CD4-positive, CD25-positive, alpha-beta regulatory T cell (primary cell): ENCODE measurements at regions not wholly inside any gene's neighbourhood (a gene's known extent, or its start where the extent isn't known, plus 50 kb on each side); places are given as distances from the start of the nearest gene placed in this dataset.

Source experiments
- ATAC-seq, 2 donors: fragments of 150-1000 bp; cut with Tn5 transposase; one replicate each; pipeline ENCODE4 v1.10.0; 2021; ENCODE audit warnings: low read depth in 2 of 2, moderate number of reproducible peaks in 2 of 2, moderate library complexity in 1 of 2
- DNase-seq, 3 donors: peaks; one replicate each; pipeline versions ENCODE4 v3.0.0 to v3.0.0-alpha.2; 2012 to 2022; ENCODE audit warnings: mixed read lengths in 1 of 3
- H3K27ac ChIP-seq: one replicate; pipeline ENCODE4 v1.7.0; 2013; ENCODE audit warnings: mild to moderate bottlenecking, low read length; ENCODE audit not compliant: insufficient read depth, poor library complexity, severe bottlenecking
- H3K27me3 ChIP-seq: one replicate; pipeline ENCODE4 v1.7.0; 2013; ENCODE audit warnings: low read length; ENCODE audit not compliant: control insufficient read depth, insufficient read depth
- H3K36me3 ChIP-seq: one replicate; pipeline ENCODE4 v1.7.0; 2013; ENCODE audit warnings: mild to moderate bottlenecking, low read length, moderate library complexity; ENCODE audit not compliant: control insufficient read depth, insufficient read depth
- H3K4me1 ChIP-seq: 2 replicates; pipeline ENCODE4 v1.7.0; 2013; ENCODE audit warnings: mild to moderate bottlenecking, low read length; ENCODE audit not compliant: insufficient read depth, control insufficient read depth, poor library complexity, severe bottlenecking
- H3K4me3 ChIP-seq: one replicate; pipeline ENCODE4 v1.7.0; 2013; ENCODE audit warnings: low read depth, mild to moderate bottlenecking, low read length, moderate library complexity
- H3K9me3 ChIP-seq, 2 experiments: 1 replicate in 1 of 2; 2 replicates in 1 of 2; pipeline ENCODE4 v1.7.0; 2013; ENCODE audit warnings: low read length in 2 of 2, mild to moderate bottlenecking in 1 of 2, moderate library complexity in 1 of 2; ENCODE audit not compliant: control insufficient read depth in 2 of 2
- H3K27ac Mint-ChIP-seq, 3 donors: one replicate each; pipeline ENCODE4 v1.8.0; 2020 to 2022; ENCODE audit warnings: mild to moderate bottlenecking in 3 of 3, mixed read lengths in 3 of 3, moderate library complexity in 2 of 3
- H3K27me3 Mint-ChIP-seq: one replicate; pipeline ENCODE4 v1.8.0; 2022; ENCODE audit warnings: mild to moderate bottlenecking, mixed read lengths
- H3K36me3 Mint-ChIP-seq: one replicate; pipeline ENCODE4 v1.8.0; 2020; ENCODE audit warnings: mixed read lengths
- H3K4me1 Mint-ChIP-seq, 4 donors: one replicate each; pipeline ENCODE4 v1.8.0; 2020 to 2022; ENCODE audit warnings: mixed read lengths in 4 of 4, mild to moderate bottlenecking in 1 of 4
- H3K4me3 Mint-ChIP-seq, 4 donors: one replicate each; pipeline ENCODE4 v1.8.0; 2020 to 2022; ENCODE audit warnings: mild to moderate bottlenecking in 4 of 4, mixed read lengths in 4 of 4, moderate library complexity in 3 of 4
- H3K9me3 Mint-ChIP-seq, 7 donors: one replicate each; pipeline ENCODE4 v1.8.0; 2020 to 2022; ENCODE audit warnings: mixed read lengths in 7 of 7, mild to moderate bottlenecking in 3 of 7, moderate library complexity in 2 of 7

DNA sequence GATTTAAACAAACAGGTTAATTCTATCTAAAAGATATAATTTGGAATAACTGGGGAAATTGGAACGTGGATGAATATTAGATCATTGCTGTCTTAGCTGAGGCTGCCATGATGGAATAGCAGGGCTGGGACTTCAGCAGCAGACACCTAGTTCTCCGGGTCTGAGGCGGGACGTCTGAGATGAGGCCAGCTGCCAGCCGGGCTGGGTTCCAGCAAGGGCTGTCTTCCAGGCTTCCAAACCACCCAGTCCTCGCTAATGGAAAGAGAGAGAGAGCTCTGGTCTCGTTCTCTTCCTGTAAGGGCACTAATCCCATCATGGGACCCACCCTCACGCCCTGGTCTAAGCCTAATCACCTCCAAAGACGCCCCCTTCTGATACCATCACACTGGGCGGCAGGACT lies 85.7 kb downstream of the ADRA2C start:
- no peaks in the 10 kb centered on the region for H3K36me3 ChIP-seq
- H3K4me3 Mint-ChIP-seq = no peak overlapping the region
- H3K9me3 ChIP-seq = no peaks in the 10 kb centered on the region
- peaks cover 11% of the 10 kb centered on the region for H3K27me3 Mint-ChIP-seq
- no peaks in the 10 kb centered on the region for H3K27me3 ChIP-seq
- H3K36me3 Mint-ChIP-seq = no peaks in the 10 kb centered on the region
- no peak for ATAC-seq
- H3K4me1 ChIP-seq = no peaks in the 10 kb centered on the region
- H3K4me1 Mint-ChIP-seq = no peaks in the 10 kb centered on the region
- H3K27ac Mint-ChIP-seq = no peak overlapping the region
- H3K4me3 ChIP-seq = no peak overlapping the region
- H3K27ac ChIP-seq = no peak overlapping the region
- no peak for DNase-seq
- H3K9me3 Mint-ChIP-seq = peaks cover 0 to 3% (median 0%) of the 10 kb centered on the region in 7 donors

DNA sequence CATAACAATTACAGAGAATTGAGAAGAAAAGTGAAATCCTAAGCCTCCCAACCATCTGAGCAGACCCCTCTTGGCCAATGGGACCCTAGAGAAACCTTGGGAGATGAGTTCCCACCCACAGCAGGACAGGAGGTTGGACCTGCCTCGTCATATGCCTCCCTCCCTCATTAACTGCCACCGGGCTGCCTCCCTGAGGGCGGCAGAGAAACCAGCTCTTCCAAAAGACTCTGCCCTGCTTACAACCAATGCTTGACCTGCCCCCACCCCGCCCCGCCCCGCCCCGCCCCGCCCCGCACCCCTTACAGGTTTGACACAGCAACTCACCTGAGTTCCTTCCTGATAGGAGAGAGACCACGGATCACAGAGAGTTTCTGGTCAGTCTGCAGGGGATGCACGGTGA lies 86.1 kb downstream of the ADRA2C start:
- H3K4me1 Mint-ChIP-seq = no peaks in the 10 kb centered on the region
- Histone ChIP-seq H3K4me1 (no peaks in the 10 kb centered on the region), H3K4me3 (no peak overlapping the region), H3K27me3 (no peaks in the 10 kb centered on the region), H3K36me3 (no peaks in the 10 kb centered on the region), H3K27ac (no peak overlapping the region), H3K9me3 (no peaks in the 10 kb centered on the region)
- H3K9me3 Mint-ChIP-seq = peaks cover 0 to 3% (median 0%) of the 10 kb centered on the region in 7 donors
- no peak overlapping the region for H3K27ac Mint-ChIP-seq
- H3K4me3 Mint-ChIP-seq = no peak overlapping the region
- H3K27me3 Mint-ChIP-seq = peaks cover 8% of the 10 kb centered on the region
- no peak for DNase-seq
- no peak for ATAC-seq
- H3K36me3 Mint-ChIP-seq = no peaks in the 10 kb centered on the region

GRCh38 chr4:3852711-3853110 lies 86.5 kb downstream of the ADRA2C start:
- H3K4me1 ChIP-seq = no peaks in the 10 kb centered on the region
- H3K9me3 ChIP-seq = no peaks in the 10 kb centered on the region
- H3K36me3 Mint-ChIP-seq = no peaks in the 10 kb centered on the region
- H3K27me3 ChIP-seq = no peaks in the 10 kb centered on the region
- H3K4me3 Mint-ChIP-seq = no peak overlapping the region
- no peak overlapping the region for H3K27ac Mint-ChIP-seq
- no peak overlapping the region for H3K27ac ChIP-seq
- ATAC-seq = no peak
- H3K4me3 ChIP-seq = no peak overlapping the region
- DNase-seq = no peak
- H3K9me3 Mint-ChIP-seq = peaks cover 0 to 3% (median 0%) of the 10 kb centered on the region in 7 donors
- peaks cover 8% of the 10 kb centered on the region for H3K27me3 Mint-ChIP-seq
- H3K36me3 ChIP-seq = no peaks in the 10 kb centered on the region
- H3K4me1 Mint-ChIP-seq = no peaks in the 10 kb centered on the region

- Mint-ChIP-seq H3K4me3 (no peak overlapping the region), H3K9me3 (peaks cover 0 to 3% (median 0%) of the 10 kb centered on the region in 7 donors), H3K4me1 (no peaks in the 10 kb centered on the region), H3K27me3 (peaks cover 8% of the 10 kb centered on the region), H3K36me3 (no peaks in the 10 kb centered on the region), H3K27ac (no peak overlapping the region)
- Histone ChIP-seq H3K9me3 (no peaks in the 10 kb centered on the region), H3K36me3 (no peaks in the 10 kb centered on the region), H3K27ac (no peak overlapping the region), H3K27me3 (no peaks in the 10 kb centered on the region), H3K4me3 (no peak overlapping the region), H3K4me1 (no peaks in the 10 kb centered on the region)
- DNase-seq (no peak), ATAC-seq (no peak)
Observed at GRCh38 chr4:3853388-3854035, 87.3 kb downstream of the ADRA2C start.

DNA sequence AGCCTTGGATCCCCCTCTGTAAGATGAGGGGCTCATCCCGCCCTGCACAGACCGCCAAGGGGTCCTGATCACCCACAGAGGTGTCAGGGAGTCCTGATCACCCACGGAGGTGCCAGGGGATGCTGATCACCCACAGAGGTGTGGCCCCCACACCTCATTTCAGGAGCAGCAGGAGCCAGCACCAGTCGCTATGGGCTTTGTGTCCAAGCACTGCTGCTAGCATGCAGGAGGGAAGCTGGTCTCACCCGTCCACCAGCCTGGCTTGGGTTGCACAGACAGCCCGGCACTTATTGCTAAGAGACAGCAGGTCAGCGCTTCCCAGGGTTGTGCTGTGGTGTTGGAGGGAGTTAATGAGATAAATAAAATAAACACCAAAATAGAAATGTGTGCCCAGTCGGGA lies 88.5 kb downstream of the ADRA2C start:
- Mint-ChIP-seq H3K4me3 (no peak overlapping the region), H3K9me3 (peaks cover 0 to 3% (median 0%) of the 10 kb centered on the region in 7 donors), H3K36me3 (no peaks in the 10 kb centered on the region), H3K27ac (no peak overlapping the region), H3K27me3 (peaks cover 8% of the 10 kb centered on the region), H3K4me1 (no peaks in the 10 kb centered on the region)
- no peaks in the 10 kb centered on the region for H3K4me1 ChIP-seq
- no peaks in the 10 kb centered on the region for H3K9me3 ChIP-seq
- H3K27ac ChIP-seq = no peak overlapping the region
- ATAC-seq = no peak
- H3K4me3 ChIP-seq = no peak overlapping the region
- no peaks in the 10 kb centered on the region for H3K27me3 ChIP-seq
- DNase-seq = no peak
- no peaks in the 10 kb centered on the region for H3K36me3 ChIP-seq

GRCh38 chr4:3855646-3856045 lies 89.5 kb downstream of the ADRA2C start:
- H3K9me3 Mint-ChIP-seq = peaks cover 0 to 2% (median 0%) of the 10 kb centered on the region in 7 donors
- H3K4me1 ChIP-seq = no peaks in the 10 kb centered on the region
- H3K27ac ChIP-seq = no peak overlapping the region
- peaks cover 8% of the 10 kb centered on the region for H3K27me3 Mint-ChIP-seq
- H3K9me3 ChIP-seq = no peaks in the 10 kb centered on the region
- no peak overlapping the region for H3K4me3 Mint-ChIP-seq
- H3K27ac Mint-ChIP-seq = no peak overlapping the region
- no peaks in the 10 kb centered on the region for H3K36me3 ChIP-seq
- DNase-seq = no peak
- H3K27me3 ChIP-seq = no peaks in the 10 kb centered on the region
- H3K4me1 Mint-ChIP-seq = no peaks in the 10 kb centered on the region
- no peak overlapping the region for H3K4me3 ChIP-seq
- H3K36me3 Mint-ChIP-seq = no peaks in the 10 kb centered on the region
- no peak for ATAC-seq

GRCh38 chr4:3856604-3857204 lies 90.5 kb downstream of the ADRA2C start:
- DNase-seq = no peak
- Histone ChIP-seq H3K36me3 (no peaks in the 10 kb centered on the region), H3K4me1 (no peaks in the 10 kb centered on the region), H3K4me3 (no peak overlapping the region), H3K27me3 (no peaks in the 10 kb centered on the region), H3K9me3 (no peaks in the 10 kb centered on the region), H3K27ac (no peak overlapping the region)
- H3K27ac Mint-ChIP-seq = no peak overlapping the region
- H3K27me3 Mint-ChIP-seq = peaks cover 8% of the 10 kb centered on the region
- ATAC-seq = no peak
- H3K9me3 Mint-ChIP-seq = peaks cover 0 to 2% (median 0%) of the 10 kb centered on the region in 7 donors
- no peak overlapping the region for H3K4me3 Mint-ChIP-seq
- no peaks in the 10 kb centered on the region for H3K4me1 Mint-ChIP-seq
- no peaks in the 10 kb centered on the region for H3K36me3 Mint-ChIP-seq
